HCT116 (cell line): ENCODE measurements at regions not wholly inside any gene's neighbourhood (a gene's known extent, or its start where the extent isn't known, plus 50 kb on each side); places are given as distances from the start of the nearest gene placed in this dataset.

Experiments
- ATAC-seq: fragments of 200-7000 bp; cut with Tn5 transposase; 2 replicates; pipeline ENCODE4 v1.9.1; 2020; ENCODE audit warnings: mild to moderate bottlenecking, moderate library complexity
- BruUV-seq: library from RNA; stranded (reverse); fragments of 400-500 nt; replicated peaks from 2 replicates; lab custom pipeline; 2021; lab: Mats Ljungman, UMichigan
- CTCF ChIA-PET: fragments of 300-600 bp; sonication (Branson Sonifier 250); formaldehyde crosslinking; loops from one replicate; lab custom pipeline; 2021; ENCODE audit warnings: antibody characterized with exemption; lab: Charles Lee
- POLR2A ChIA-PET: fragments of 300-600, 350-600 bp; sonication (Branson Sonifier 250); formaldehyde crosslinking; loops from one replicate; lab custom pipeline; 2021; ENCODE audit warnings: antibody characterized with exemption; lab: Charles Lee
- RAD21 ChIA-PET, 2 experiments: fragments of 300-600 bp; sonication (Branson Sonifier 250); formaldehyde crosslinking; loops; one replicate each; lab custom pipeline; 2023; ENCODE audit warnings: low total read pairs in 2 of 2; ENCODE audit not compliant: uncharacterized antibody in 2 of 2, unreplicated experiment in 2 of 2, low non-redundant PET in 1 of 2; lab: Charles Lee
- DNase-seq: peaks from one replicate; pipeline ENCODE4 v3.0.0-alpha.2; 2010; ENCODE audit warnings: low read depth, low spot score
- H2AFZ ChIP-seq: fragments of 200-600 bp; shearing (Covaris generic), sonication (generic); 2 replicates; pipeline ENCODE4 v1.6.1; 2017; ENCODE audit warnings: low read depth, mixed run types, mixed read lengths, antibody characterized with exemption, low read length; ENCODE audit not compliant: poor library complexity, severe bottlenecking
- H3K27ac ChIP-seq: 2 replicates; pipeline ENCODE4 v1.5.1; 2012; ENCODE audit warnings: low read depth, low read length
- H3K27me3 ChIP-seq: fragments of 200-600 bp; sonication (generic); 2 replicates; pipeline ENCODE4 v1.6.1; 2016; ENCODE audit warnings: mixed run types, low read length, mixed read lengths; ENCODE audit not compliant: insufficient read depth
- H3K36me3 ChIP-seq, 2 experiments: fragments of 200-500 bp in 1 of 2; fragments of 200-600 bp in 1 of 2; sonication (Bioruptor generic) in 1 of 2; sonication (generic) in 1 of 2; 2 replicates each; pipeline versions ENCODE4 v1.5.1 to v1.6.1; 2014 to 2016; ENCODE audit warnings: low read length in 2 of 2, inconsistent platforms in 1 of 2, mixed read lengths in 1 of 2, mixed run types in 1 of 2; ENCODE audit not compliant: insufficient read depth in 2 of 2, control insufficient read depth in 1 of 2
- H3K4me1 ChIP-seq, 2 experiments: fragments of 200-600 bp in 1 of 2; sonication (generic) in 1 of 2; 2 replicates each; pipeline versions ENCODE4 v1.5.1 to v1.6.1; 2012 to 2017; ENCODE audit warnings: low read length in 2 of 2, inconsistent platforms in 1 of 2, mild to moderate bottlenecking in 1 of 2, mixed read lengths in 1 of 2, mixed run types in 1 of 2, moderate library complexity in 1 of 2; ENCODE audit not compliant: insufficient read depth in 2 of 2, control insufficient read depth in 1 of 2
- H3K4me2 ChIP-seq: fragments of 200-600 bp; sonication (generic); 2 replicates; pipeline ENCODE4 v1.6.1; 2017; ENCODE audit warnings: mixed run types, low read length, mixed read lengths
- H3K4me3 ChIP-seq, 2 experiments: fragments of 200-600 bp in 1 of 2; sonication (generic) in 1 of 2; replicated peaks in 1 of 2; 2 replicates each; pipeline ENCODE4 v1.5.1; 2011 to 2016; ENCODE audit warnings: low read length in 2 of 2, control low read depth in 1 of 2, low read depth in 1 of 2, mild to moderate bottlenecking in 1 of 2, mixed read lengths in 1 of 2, mixed run types in 1 of 2
- H3K79me2 ChIP-seq: fragments of 200-600 bp; sonication (generic); 2 replicates; pipeline ENCODE4 v1.6.1; 2017; ENCODE audit warnings: mild to moderate bottlenecking, mixed run types, low read length, moderate library complexity, mixed read lengths; ENCODE audit not compliant: insufficient read depth
- H3K9ac ChIP-seq: fragments of 200-600 bp; sonication (generic); 2 replicates; pipeline ENCODE4 v1.6.1; 2016; ENCODE audit warnings: low read length, mixed read lengths
- H3K9me2 ChIP-seq: fragments of 200-600 bp; sonication (generic), shearing (Covaris generic); 2 replicates; pipeline ENCODE4 v1.6.1; 2017; ENCODE audit warnings: mixed run types, mild to moderate bottlenecking, moderate library complexity; ENCODE audit not compliant: insufficient read depth
- H3K9me3 ChIP-seq, 2 experiments: fragments of 200-500 bp in 1 of 2; fragments of 200-600 bp in 1 of 2; sonication (Bioruptor generic) in 1 of 2; sonication (generic) in 1 of 2; 2 replicates each; pipeline ENCODE4 v1.6.1; 2014 to 2017; ENCODE audit warnings: low read length in 2 of 2, mixed read lengths in 2 of 2, inconsistent platforms in 1 of 2, low read depth in 1 of 2, mild to moderate bottlenecking in 1 of 2, mixed run types in 1 of 2, moderate library complexity in 1 of 2; ENCODE audit not compliant: control insufficient read depth in 1 of 2, insufficient read depth in 1 of 2
- H4K20me1 ChIP-seq: fragments of 200-600 bp; sonication (generic), shearing (Covaris generic); 2 replicates; pipeline ENCODE4 v1.6.1; 2017; ENCODE audit warnings: mixed run types, mild to moderate bottlenecking, moderate library complexity; ENCODE audit not compliant: insufficient read depth
- CEBPB ChIP-seq: IDR thresholded peaks from 2 replicates; pipeline ENCODE4 v1.6.1; 2012; ENCODE audit warnings: low read depth
- EGR1 ChIP-seq: IDR thresholded peaks from 2 replicates; pipeline ENCODE4 v1.6.1; 2012; ENCODE audit warnings: low read depth
- ELF1 ChIP-seq: IDR thresholded peaks from 2 replicates; pipeline ENCODE4 v1.6.1; 2012; ENCODE audit warnings: low read depth, borderline replicate concordance
- FOSL1 ChIP-seq: IDR thresholded peaks from 2 replicates; pipeline ENCODE4 v1.6.1; 2012; ENCODE audit warnings: low read depth
- JUND ChIP-seq: IDR thresholded peaks from 2 replicates; pipeline ENCODE4 v1.6.1; 2012
- SP1 ChIP-seq: IDR thresholded peaks from 2 replicates; pipeline ENCODE4 v1.6.1; 2012; ENCODE audit warnings: low read depth
- SRF ChIP-seq: IDR thresholded peaks from 2 replicates; pipeline ENCODE4 v1.6.1; 2012; ENCODE audit warnings: low read depth
- YY1 ChIP-seq: IDR thresholded peaks from 2 replicates; pipeline ENCODE4 v1.6.1; 2011; ENCODE audit warnings: low read length, low read depth, moderate library complexity, mild to moderate bottlenecking; ENCODE audit not compliant: insufficient replicate concordance; ENCODE audit errors: extremely low read depth
- ZFX ChIP-seq: fragments of 450-650 bp; IDR thresholded peaks from 2 replicates; pipeline ENCODE4 v1.6.1; 2017
- intact Hi-C: fragments of 100-400 bp; cut with micrococcal nuclease; formaldehyde crosslinking; loops from 2 replicates; pipeline ENCODE4 v1.10.0; 2022
- TF ChIP-seq, protein P1 (sequence below), 3 experiments: fragments of 200-600 bp in 1 of 3; sonication (generic) in 1 of 3; IDR thresholded peaks in 2 of 3; conservative IDR thresholded peaks in 1 of 3; 2 replicates each; pipeline ENCODE4 v1.5.1; 2012 to 2017; ENCODE audit warnings: low read depth in 2 of 3, low read length in 2 of 3, antibody characterized with exemption in 1 of 3, borderline replicate concordance in 1 of 3, control low read depth in 1 of 3, mild to moderate bottlenecking in 1 of 3, mixed read lengths in 1 of 3, mixed run types in 1 of 3, moderate library complexity in 1 of 3; ENCODE audit not compliant: insufficient read depth in 1 of 3

DNA sequence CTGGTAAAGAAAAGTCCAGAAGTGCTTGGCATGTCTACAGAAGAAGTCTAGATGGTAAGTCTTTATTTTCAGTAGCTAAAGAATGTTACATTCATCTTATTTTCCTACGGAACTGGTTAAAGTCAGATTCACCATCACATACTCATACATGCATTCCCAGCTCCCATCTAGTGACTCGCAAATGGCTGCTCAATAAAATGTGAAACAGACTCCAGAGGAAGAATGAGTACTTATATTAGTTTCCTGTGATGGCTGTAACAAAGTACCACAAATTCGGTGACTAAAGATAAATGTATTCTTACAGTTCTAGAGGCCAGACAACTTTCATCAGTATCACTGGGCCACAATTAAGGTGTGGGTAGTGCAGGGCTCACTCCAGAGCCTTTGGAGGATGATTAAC lies 797.2 kb downstream of the SATB2 start:
- no peak overlapping the region for H3K4me2 ChIP-seq
- CTCF ChIA-PET, result no interaction called here
- POLR2A ChIA-PET, result no interaction called here
- no peak overlapping the region for H2AFZ ChIP-seq
- intact Hi-C loops, result no loop called here
- no TSS peak for BruUV-seq
- DNase-seq (no peak), ATAC-seq (no peak)
- H3K27me3 ChIP-seq, result no peaks in the 10 kb centered on the region
- H4K20me1 ChIP-seq, result no peaks in the 10 kb centered on the region
- TF ChIP-seq, protein P1, sequence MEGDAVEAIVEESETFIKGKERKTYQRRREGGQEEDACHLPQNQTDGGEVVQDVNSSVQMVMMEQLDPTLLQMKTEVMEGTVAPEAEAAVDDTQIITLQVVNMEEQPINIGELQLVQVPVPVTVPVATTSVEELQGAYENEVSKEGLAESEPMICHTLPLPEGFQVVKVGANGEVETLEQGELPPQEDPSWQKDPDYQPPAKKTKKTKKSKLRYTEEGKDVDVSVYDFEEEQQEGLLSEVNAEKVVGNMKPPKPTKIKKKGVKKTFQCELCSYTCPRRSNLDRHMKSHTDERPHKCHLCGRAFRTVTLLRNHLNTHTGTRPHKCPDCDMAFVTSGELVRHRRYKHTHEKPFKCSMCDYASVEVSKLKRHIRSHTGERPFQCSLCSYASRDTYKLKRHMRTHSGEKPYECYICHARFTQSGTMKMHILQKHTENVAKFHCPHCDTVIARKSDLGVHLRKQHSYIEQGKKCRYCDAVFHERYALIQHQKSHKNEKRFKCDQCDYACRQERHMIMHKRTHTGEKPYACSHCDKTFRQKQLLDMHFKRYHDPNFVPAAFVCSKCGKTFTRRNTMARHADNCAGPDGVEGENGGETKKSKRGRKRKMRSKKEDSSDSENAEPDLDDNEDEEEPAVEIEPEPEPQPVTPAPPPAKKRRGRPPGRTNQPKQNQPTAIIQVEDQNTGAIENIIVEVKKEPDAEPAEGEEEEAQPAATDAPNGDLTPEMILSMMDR (IDR thresholded peaks at IDR 0.05 in 2 of 3, conservative IDR thresholded peaks at IDR 0.05 in 1 of 3; ENCODE audit: borderline replicate concordance in 1 of 3, insufficient read depth in 1 of 3, low read depth in 2 of 3, low read length in 2 of 3), result no peak
- TF ChIP-seq ZFX, result no peak
- no peak for TF ChIP-seq YY1
- TF ChIP-seq SP1, result no peak
- no peak for TF ChIP-seq SRF
- no peak for TF ChIP-seq FOSL1
- TF ChIP-seq EGR1, result no peak
- TF ChIP-seq JUND, result no peak
- TF ChIP-seq CEBPB, result no peak
- TF ChIP-seq ELF1, result no peak
- H3K4me1 ChIP-seq, result no peaks in the 10 kb centered on the region
- no peak overlapping the region for H3K9ac ChIP-seq
- H3K4me3 ChIP-seq, result no peak overlapping the region
- RAD21 ChIA-PET, result no interaction called here
- no peak overlapping the region for H3K27ac ChIP-seq
- no peaks in the 10 kb centered on the region for H3K9me3 ChIP-seq
- H3K79me2 ChIP-seq, result no peaks in the 10 kb centered on the region
- no peaks in the 10 kb centered on the region for H3K9me2 ChIP-seq
- H3K36me3 ChIP-seq, result no peaks in the 10 kb centered on the region
